ENCODE measurements at regions not wholly inside any gene's neighbourhood (a gene's known extent, or its start where the extent isn't known, plus 50 kb on each side); places are given as distances from the start of the nearest gene placed in this dataset.

DNA sequence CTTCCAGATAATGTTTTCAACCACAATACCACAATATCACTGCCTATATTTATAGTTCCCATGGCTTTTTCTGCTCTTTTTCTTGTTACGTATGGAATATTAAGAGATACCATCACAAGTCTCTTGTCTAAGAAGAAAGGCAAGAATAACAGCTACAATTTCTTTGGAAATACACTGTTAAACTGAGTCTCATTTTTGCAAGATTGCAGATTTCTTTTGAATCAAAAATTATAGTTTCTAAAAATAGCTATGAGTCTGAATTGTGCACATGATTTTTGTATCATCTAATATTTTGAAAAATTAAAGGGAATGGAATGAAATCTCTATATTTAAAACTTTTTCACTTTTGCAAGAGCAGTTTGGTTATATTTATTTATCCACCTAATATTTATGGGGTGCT is 1120.8 kb downstream of the EFNB2 start:
- DNase-seq: no peak

- no peak for DNase-seq
Measured at GRCh38 chr13:105412171-105412570, 1123.3 kb downstream of the EFNB2 start.

DNA sequence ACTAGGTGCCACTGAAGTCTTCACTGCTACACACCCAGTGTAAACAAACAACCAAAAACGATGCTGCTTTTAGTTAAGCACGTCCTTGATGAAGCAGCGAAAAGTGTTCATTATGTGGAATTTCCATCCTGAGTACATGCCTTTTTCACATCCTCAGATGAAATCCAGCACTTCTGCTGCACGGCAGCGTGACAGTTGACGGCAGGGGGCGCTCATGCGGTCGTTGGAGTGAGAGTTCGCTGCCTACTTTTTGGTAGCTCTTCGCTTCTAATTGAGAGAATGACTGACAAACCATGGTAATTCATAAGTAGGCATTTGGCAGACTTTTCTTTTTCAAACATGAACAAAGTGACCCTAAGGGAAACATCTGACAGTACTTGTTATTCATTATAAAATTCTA is 1124.9 kb downstream of the EFNB2 start:
- peak; percentile 28 for DNase-seq

GRCh38 chr13:105406551-105406950 is 1128.9 kb downstream of the EFNB2 start:
- no peak for DNase-seq

DNA sequence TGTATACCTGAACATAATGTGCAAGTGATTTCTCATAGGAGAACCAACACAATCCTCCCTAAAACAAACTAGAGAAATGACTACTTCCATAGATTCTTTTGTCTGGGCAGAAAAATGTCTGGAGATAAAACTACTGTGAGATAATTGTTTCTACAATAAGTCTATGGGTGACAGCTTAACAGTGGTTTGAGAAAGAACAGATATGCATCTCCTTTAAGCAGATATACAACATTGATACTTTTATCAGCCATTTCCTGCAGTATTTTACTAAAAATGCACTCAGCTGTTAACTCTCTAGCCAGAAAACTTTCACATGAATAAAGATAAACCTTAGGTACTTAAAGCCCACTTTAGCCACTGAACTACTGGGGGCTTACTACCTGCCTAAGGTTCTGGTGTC is 1132.4 kb downstream of the EFNB2 start:
- DNase-seq: no peak

DNA sequence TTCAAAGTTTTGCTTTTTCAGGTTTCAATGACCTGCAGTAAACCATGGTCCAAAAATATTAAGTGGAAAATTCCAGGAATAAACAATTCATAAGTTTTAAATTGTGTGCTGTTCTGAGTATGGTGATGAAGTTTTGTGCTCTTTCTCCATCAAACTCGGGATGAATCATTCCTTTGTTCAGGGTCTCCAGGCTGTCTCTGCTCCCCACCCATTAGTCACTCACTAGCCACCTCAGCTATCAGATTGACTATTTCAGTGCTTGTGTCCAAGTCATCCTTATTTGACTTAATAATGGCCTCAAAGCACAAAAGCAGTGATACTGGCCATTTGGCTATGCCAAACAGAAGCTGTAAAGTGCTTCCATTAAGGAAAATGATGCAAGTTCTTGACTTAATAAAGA is 1140.4 kb downstream of the EFNB2 start:
- DNase-seq: peak; percentile 10

DNA sequence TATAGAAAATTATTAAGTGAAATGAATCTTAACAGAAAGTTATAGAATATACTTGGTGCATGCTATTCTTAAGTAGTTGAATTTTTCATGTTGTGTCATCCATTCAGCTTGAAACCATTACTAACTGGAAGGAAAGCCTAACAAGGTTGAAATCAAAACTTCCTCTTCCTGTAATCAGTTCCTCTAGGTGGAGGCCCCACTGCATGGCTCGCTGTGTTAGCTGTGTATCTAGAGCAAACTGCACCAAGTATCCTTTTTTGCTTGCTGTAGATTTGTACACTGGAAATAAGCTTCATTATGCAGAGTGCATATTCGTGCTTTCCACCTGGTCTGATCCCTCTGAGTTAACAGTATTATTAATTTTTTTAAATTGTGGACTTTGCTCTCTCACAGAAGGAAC is 1146.1 kb downstream of the EFNB2 start:
- DNase-seq: no peak

DNA sequence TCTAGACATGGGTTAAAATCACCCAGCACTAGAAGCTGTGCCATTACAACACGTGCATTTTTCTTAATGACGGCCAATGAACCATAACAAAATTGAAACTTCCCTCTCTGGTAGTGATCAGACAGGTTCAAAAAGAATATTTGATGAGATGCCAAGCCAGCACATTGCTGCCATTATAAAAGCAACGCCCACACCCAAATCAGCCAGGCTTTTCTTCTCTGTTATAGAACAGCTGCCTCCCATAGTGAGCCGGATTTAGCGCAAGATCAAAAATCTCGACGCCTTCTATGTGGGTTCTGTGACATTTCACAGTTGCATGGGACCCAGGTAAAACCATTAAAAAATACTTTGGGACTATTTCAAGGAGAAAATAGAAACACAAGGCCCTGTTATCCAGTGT is 1158.0 kb downstream of the EFNB2 start:
- DNase-seq: no peak

DNA sequence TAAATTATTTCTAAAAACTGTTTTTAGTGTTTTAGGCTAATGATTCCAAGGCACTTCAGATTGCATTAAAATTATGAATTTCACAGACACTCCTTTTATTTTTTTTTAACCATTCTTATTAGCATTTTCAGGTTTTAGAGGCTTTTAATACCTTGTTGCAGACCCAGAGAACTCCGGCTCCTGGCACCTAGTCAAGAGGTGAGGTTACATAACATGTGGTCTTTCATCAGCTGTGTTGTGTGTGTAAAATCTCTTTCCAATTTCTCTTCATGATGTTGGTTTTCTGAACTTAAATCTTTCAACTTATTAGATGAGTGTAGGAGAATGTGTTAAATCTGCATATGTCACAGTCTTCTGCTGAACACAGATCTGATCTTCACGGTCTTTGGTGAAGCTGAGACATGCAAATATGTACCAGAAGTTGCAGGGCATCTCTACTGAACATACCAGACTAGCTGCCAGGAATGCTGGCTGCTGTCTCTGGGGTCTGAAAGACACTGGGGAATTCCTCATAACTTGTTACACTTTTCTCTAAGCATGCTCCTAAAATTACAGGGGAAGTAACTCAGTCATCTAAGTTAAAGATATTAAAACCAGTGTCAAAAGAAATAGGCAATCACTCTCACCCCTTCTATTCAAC is 1165.3 kb downstream of the EFNB2 start:
- DNase-seq: peak; percentile 41

GRCh38 chr13:105368781-105369180 is 1166.7 kb downstream of the EFNB2 start:
- no peak for DNase-seq

DNA sequence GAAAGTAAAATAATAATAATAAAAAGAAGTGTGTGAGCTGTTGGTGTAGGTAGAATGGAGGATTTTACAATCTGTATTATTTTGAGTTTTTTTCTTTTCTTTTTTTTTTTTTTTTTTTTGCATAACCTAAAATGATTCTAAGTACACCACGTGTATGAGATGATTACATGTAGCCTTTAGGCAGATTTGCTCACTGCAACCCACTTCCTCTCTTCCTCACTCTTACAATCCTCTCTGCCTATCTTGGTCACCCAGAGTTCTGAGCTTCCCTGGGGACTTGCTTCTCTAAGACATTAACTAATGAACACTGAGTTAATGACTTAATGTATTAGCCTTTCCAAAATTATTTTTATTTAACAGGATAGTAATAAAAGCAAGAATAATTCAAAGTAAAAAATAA is 1169.6 kb downstream of the EFNB2 start:
- no peak for DNase-seq

DNA sequence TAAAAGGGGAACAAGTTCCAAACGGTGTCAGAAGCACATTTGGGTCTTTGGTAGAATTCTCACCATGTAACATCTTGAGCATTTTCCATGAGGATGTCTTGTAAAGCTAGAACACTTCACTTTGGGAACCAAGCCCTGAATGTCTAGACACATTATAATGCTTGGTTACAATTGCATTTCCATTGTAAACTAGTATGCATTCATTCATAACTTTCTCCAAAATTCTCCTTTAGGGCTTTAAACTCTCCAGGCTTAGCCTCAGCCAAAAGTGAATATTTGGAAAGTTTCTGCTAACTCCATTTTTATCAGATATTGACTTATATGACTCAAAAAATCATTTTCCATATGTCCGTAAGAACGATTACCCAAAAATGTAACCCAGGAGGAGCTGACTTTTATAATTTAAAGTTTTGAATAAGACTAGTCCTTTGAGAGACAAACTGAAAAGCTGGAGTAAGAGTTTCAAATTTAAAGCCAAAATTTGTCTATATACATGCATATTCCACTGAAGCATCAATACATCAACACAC is 1170.4 kb downstream of the EFNB2 start:
- DNase-seq: no peak

GRCh38 chr13:105364191-105364590 is 1171.3 kb downstream of the EFNB2 start:
- no peak for DNase-seq

DNA sequence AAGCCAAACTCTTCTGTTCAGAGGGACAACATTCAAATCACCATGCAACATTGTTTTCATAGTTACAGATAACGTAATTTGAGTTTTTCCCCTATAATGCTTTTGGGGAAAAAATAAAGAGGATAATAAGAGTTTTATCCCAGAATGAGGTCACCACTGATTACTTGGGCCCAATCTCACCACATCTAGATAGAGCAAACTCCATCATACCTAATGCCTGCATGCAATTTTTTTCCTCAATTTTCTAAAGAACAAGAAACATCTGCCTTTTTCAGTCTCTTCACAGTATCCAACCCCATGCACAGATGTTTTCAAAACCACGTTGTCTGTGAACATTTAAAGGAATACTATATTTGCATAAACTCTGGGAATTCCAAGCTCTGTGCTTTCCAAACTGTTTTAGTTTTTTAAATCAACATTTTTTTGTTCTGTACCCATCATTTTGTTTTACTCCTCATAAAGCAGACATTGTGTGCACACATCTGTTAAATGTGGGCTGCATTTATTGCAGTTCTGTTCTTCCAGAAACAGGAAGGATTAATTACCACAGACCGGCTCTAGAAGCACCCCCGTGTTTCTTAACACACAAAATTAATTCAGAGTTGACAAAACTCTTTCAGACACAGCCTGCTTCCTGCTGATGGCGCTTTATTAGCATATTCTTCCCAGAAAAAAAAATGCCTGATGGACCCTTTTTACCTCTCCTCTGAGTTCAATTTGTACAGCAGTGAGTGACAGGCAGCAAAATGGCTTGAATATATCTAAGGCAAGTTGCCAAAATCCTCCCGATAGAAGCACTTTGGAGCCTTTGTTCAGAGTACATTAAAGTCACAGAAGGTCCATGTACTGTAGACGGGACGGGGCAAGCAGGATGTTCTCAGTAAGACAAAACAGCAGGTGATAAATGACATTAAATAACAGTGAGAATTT is 1171.9 kb downstream of the EFNB2 start:
- DNase-seq: no peak

GRCh38 chr13:105353654-105354053 is 1181.8 kb downstream of the EFNB2 start:
- DNase-seq: no peak

- no peak for DNase-seq
Measured at GRCh38 chr13:105349082-105349723, 1186.3 kb downstream of the EFNB2 start.

DNA sequence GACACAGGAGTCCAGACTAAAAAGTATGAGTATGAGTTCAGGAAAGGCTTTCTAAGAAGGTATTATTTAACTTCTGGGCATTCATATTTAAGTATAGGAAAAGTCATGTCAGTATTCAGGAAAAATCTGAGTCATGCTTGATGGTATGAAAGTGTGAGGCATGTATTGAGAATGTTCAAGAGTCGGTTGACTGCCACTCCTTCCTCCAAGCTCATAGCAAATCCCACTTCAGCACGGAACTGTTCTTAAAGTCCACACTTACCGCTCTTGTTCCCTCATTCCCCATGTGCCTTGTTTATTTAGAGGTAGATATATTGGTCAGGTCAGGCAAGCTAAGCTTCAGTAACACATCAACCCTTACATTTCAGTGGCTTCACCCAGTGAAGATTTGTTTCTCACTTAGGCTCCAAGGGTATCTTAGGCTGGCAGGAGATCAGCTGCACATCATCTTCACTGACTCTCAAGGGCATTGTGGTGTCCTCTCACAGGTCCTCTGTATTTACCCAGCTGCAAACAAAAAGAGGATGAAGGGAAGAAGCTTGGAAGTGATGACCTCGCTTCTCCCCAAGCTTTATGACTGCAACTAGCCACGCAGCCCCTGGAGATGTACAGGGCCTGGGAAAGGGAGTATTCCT is 1189.2 kb downstream of the EFNB2 start:
- DNase-seq: peak; percentile 84

DNA sequence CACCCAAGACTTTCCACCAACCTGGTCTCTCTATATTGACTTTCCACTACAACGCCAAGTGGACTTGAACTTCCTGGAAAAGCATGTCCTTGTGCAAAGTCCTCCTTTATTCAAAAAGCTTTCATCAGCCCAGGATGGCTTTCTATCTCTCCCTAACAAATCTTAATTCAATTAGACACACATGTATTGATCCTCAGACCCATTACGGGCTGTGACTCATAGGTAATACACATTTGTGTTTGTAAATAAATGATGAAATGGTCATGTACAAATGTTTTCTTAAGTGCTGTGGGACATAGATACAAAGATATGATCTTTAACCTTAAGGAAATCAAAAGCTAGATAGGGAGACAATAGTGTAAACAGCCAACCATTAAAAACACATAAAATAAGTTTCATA is 1189.7 kb downstream of the EFNB2 start:
- DNase-seq: no peak

DNA sequence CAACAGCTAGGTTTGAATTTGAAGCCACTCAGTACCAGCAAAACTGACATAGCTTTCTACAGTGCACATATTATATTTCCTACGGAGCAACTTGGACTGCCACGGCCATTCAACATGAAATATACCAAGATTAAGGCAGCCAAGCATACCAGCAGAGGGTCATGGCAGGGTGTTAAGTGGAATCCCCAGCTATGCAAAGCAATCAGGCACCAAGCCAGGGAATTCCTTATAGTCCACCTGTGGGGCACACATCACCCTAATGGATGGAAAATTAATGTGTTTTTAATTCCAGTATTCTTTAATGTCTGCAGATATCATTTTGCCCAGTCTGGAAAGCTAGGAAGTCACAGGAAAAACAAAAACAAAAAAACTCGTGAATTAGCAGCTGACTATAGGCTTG is 1190.3 kb downstream of the EFNB2 start:
- no peak for DNase-seq

GRCh38 chr13:105343134-105343806 is 1192.2 kb downstream of the EFNB2 start:
- DNase-seq: peak; percentile 19

DNA sequence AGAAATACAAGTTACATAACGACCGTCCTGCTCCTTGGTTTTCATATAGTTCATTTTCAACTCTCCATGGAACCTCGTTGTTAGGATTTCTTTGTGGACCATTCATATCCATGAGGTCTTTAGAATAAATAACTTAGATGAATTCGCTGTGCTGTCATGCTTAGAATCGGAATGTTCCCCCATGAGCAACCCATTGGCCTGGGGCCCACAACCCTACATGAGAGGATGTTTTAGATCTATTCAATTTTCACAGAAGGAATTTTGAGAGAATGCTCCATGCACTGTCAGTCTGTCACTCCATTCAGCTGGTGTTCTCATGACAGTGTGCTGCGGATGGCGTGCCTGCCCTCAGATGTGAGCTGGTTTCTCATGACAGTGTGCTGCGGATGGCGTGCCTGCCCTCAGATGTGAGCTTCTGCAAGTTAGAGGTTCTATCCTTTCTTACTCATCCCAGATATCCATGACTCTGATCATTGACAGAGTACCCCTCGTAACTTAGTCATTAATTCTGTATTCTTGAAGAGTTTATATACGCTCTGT is 1193.1 kb downstream of the EFNB2 start:
- DNase-seq: peak; percentile 12

- DNase-seq: no peak
Measured at GRCh38 chr13:105341758-105342157, 1193.7 kb downstream of the EFNB2 start.

Data from fibroblast of skin of right quadriceps (primary cell).